ENCODE measurements at regions not wholly inside any gene's neighbourhood (a gene's known extent, or its start where the extent isn't known, plus 50 kb on each side); places are given as distances from the start of the nearest gene placed in this dataset.

- no peak for DNase-seq (ENCODE audit: low read depth)
Measured at GRCh38 chr19:5237190-5237780, 103.3 kb downstream of the PTPRS start.

DNA sequence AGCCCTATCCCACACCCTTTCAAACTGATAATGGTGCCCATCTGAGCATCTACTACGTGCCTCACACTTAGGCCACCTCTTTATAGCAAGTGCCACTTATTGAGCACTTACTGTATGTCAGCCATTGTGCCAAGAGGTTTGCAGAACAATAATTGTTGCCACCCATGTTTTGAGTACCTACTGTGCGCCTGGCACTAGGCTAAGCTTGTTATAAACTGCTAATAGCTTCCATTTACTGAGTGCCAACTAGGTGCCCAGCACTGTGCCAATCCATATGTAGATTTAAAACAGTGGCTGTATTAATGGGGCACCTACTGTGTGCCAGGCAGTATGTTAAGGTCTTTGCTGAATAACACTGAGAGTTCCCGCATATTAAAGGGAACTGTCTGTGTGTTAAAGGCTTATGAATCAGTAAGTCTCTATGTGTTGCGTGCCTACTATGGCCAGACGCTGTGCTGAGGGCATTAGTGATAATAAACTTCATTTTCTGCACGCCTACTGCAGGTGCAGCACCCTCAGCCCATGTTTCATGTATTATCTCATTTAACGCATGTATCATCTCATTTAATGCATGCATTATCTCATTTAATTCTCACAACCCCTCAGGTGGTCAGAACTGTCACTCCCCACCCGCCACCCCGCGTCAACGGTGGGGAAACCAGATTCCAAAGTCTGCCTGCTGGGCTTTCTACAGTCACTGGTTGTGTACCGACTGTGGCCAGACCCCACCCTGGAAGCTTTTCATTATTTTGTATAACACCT is 105.0 kb downstream of the PTPRS start:
- DNase-seq (ENCODE audit: low read depth): no peak

- no peak for DNase-seq (ENCODE audit: low read depth)
Measured at GRCh38 chr19:5234412-5234811, 106.2 kb downstream of the PTPRS start.

- no peak for DNase-seq (ENCODE audit: low read depth)
Measured at GRCh38 chr19:5232798-5233505, 107.7 kb downstream of the PTPRS start.

- no peak for DNase-seq (ENCODE audit: low read depth)
Measured at GRCh38 chr19:5231857-5232678, 108.5 kb downstream of the PTPRS start.

- no peak for DNase-seq (ENCODE audit: low read depth)
Measured at GRCh38 chr19:5230730-5231555, 109.7 kb downstream of the PTPRS start.

DNA sequence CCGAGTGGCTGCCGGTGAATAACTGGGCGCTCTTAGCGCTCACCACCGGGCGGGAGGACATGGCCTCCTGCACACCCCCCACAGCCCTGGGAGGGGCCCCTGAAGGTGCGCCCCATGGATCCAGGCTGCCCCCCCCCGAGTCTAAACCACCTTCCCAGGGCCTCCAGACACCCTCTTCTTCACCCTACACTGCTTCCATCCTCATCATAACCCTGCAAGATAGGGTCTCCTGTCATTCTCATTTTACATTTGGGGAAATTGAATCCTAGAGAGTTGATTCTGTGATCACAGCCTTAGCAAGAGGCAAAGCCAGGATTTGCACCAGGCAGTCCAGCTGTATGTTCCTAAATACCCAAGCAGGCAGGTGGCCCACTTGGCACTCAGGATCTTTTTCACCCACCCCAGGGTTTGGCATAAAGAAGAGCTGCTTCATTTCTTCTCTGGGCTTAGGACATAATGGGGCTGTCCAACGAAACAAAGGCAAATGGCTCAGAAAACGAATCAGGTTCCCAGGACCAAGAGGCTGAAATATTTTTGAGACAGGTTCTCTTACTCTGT is 110.8 kb downstream of the PTPRS start:
- DNase-seq (ENCODE audit: low read depth): no peak

- no peak for DNase-seq (ENCODE audit: low read depth)
Measured at GRCh38 chr19:5228932-5229777, 111.5 kb downstream of the PTPRS start.

DNA sequence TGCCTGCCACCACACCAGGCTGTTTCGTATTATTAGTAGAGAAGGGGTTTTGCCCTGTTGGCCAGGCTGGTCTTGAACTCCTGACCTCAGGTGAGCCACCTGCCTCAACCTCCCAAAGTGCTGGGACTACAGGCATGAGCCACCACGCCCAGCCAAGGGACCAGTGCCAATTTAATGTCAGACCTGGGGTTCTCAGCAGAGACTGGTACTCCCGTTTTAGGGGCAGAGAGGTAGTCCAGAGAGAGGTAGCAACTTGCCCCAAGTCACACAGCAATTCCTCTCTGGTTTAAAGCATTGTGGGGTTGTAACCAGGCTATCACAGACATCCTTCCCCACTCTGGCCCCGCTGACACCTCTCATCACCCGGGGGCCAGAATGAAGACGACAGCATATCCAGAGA is 112.1 kb downstream of the PTPRS start:
- no peak for DNase-seq (ENCODE audit: low read depth)

DNA sequence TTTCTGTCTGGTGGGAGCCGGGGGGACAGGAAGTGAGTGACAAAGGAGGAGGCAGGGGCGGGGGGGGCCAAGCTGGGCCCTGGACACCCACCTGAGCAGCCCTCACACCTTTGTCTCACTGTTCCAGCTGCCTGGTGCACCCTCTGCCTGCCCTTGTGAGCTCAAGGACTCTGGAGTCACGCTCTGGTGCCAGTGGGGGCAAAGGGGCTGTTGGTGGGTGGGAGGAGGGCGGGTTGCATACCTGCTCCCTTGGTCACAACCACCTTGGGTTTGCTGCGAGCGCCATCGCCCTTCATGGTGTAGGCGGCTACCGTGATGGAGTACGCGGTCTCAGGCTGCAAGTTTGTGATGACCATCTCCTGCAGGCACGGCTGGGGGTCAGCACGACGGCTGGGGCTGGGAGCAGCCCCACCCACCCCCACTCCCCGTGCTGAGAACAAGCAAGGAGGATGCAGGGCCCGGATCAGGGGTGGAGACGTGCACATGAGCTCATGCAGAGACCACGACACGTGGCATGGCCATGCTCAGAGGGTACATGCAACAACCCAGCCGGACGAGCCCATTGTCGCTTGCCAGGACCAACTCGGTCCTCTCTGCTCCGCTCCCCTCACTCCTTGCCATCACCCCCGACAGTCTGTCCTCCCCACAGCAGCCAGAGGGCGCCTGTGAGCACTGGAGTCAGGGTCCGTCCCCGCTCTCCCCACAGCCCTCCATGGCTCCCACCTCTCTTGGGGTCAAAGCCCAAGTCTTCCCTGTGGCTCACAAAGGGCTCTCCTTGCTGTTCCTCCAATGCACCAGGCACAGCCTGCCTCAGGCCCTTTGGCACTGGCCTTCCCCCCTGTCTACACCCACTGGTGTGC is 114.9 kb downstream of the PTPRS start:
- peak; percentile 42 for DNase-seq (ENCODE audit: low read depth)

GRCh38 chr19:5224480-5224879 is 116.1 kb downstream of the PTPRS start:
- no peak for DNase-seq (ENCODE audit: low read depth)

- DNase-seq (ENCODE audit: low read depth): no peak
Measured at GRCh38 chr19:5222821-5223321, 117.7 kb downstream of the PTPRS start.

DNA sequence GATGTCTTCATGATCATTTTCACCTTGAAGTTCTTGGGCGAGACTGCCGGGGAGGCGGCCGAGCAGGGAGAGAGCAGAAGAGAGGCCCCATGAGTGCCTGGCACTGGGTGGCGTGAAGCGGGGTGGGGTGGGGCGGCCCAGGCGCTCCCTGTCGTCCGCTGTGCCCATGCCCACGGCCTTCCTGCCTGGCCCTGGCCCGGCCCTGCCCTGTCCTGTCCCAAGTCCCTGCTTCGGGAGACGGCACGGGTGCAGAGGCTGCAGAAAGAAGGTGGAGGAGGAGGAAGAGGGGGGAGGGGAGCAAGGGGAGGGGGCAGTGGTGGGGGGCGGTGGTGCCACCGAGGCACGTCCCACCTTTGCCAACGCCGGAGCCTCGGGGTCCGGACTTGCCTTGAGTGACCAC is 118.4 kb downstream of the PTPRS start:
- DNase-seq (ENCODE audit: low read depth): no peak

- DNase-seq (ENCODE audit: low read depth): no peak
Measured at GRCh38 chr19:5220866-5221265, 119.7 kb downstream of the PTPRS start.

DNA sequence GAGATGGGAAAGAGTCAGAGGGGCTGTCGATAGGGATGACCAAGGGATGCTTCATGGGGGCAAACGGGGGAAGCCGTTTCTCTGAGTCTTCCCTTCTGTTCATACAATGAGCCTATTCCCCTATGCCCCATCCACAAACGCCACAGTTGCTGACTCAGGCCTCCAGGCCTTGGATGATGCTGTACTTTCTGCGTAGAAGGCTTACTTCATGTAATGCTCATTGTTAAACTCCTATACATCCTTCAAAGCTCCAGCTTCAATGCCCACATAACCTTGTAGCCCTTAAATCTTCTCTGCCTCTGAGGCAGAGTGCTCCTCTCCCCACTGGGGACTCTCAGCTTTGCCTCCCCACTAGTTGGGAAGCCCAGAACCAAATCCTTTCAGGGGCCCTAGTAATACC is 120.3 kb downstream of the PTPRS start:
- DNase-seq (ENCODE audit: low read depth): no peak

- no peak for DNase-seq (ENCODE audit: low read depth)
Measured at GRCh38 chr19:5219551-5220304, 120.9 kb downstream of the PTPRS start.

GRCh38 chr19:5218963-5219530 is 121.6 kb downstream of the PTPRS start:
- DNase-seq (ENCODE audit: low read depth): no peak

Data from Daoy (cell line).